ENCODE measurements at regions not wholly inside any gene's neighbourhood (a gene's known extent, or its start where the extent isn't known, plus 50 kb on each side); places are given as distances from the start of the nearest gene placed in this dataset.

GRCh38 chr12:66763467-66763866, 84.6 kb upstream of the GRIP1 start:
- no peaks in the 10 kb centered on the region for H3K9me3 ChIP-seq (ENCODE audit: control insufficient read depth, low read length)
- ATAC-seq (ENCODE audit: low FRiP score): no peak
- H3K4me1 ChIP-seq (ENCODE audit: control insufficient read depth in 1 of 2, insufficient read depth in 2 of 2, low read length in 2 of 2): no peaks in the 10 kb centered on the region
- no peak overlapping the region for H3K27ac ChIP-seq (ENCODE audit: low read depth in 1 of 2, low read length in 2 of 2)
- intact Hi-C loops (cut with DNase I): no loop called here
- H3K4me3 ChIP-seq (ENCODE audit: low read length in 2 of 2): no peak overlapping the region
- H3K36me3 ChIP-seq (ENCODE audit: control insufficient read depth in 1 of 2, insufficient read depth in 2 of 2, low read length in 1 of 2): no peaks in the 10 kb centered on the region
- H3K27me3 ChIP-seq (ENCODE audit: control insufficient read depth in 1 of 2, insufficient read depth in 2 of 2, low read length in 1 of 2): peaks cover 0 to 1% of the 10 kb centered on the region in 2 donors
- 67 to 73% methylated on average over 4 of the region's 4 CpGs for WGBS, 2 donors
- DNase-seq: no peak

- H3K27me3 ChIP-seq (ENCODE audit: control insufficient read depth in 1 of 2, insufficient read depth in 2 of 2, low read length in 1 of 2): peaks cover 0 to 1% of the 10 kb centered on the region in 2 donors
- no peak for ATAC-seq (ENCODE audit: low FRiP score)
- no peak overlapping the region for H3K4me3 ChIP-seq (ENCODE audit: low read length in 2 of 2)
- no peak overlapping the region for H3K27ac ChIP-seq (ENCODE audit: low read depth in 1 of 2, low read length in 2 of 2)
- 91 to 97% methylated on average over 1 of the region's 1 CpG for WGBS, 2 donors
- intact Hi-C loops (cut with DNase I): no loop called here
- DNase-seq: no peak
- no peaks in the 10 kb centered on the region for H3K4me1 ChIP-seq (ENCODE audit: control insufficient read depth in 1 of 2, insufficient read depth in 2 of 2, low read length in 2 of 2)
- H3K9me3 ChIP-seq (ENCODE audit: control insufficient read depth, low read length): no peaks in the 10 kb centered on the region
- no peaks in the 10 kb centered on the region for H3K36me3 ChIP-seq (ENCODE audit: control insufficient read depth in 1 of 2, insufficient read depth in 2 of 2, low read length in 1 of 2)
These were observed 86.3 kb upstream of the GRIP1 start for GRCh38 chr12:66765204-66765603.

- ATAC-seq (ENCODE audit: low FRiP score) (no peak), DNase-seq (no peak)
- intact Hi-C loops (cut with DNase I): no loop called here
- H3K27me3 ChIP-seq (ENCODE audit: control insufficient read depth in 1 of 2, insufficient read depth in 2 of 2, low read length in 1 of 2): peaks cover 0 to 1% of the 10 kb centered on the region in 2 donors
- H3K4me1 ChIP-seq (ENCODE audit: control insufficient read depth in 1 of 2, insufficient read depth in 2 of 2, low read length in 2 of 2): no peaks in the 10 kb centered on the region
- no peaks in the 10 kb centered on the region for H3K9me3 ChIP-seq (ENCODE audit: control insufficient read depth, low read length)
- H3K4me3 ChIP-seq (ENCODE audit: low read length in 2 of 2): no peak overlapping the region
- WGBS, 2 donors: 78 to 84% methylated on average over 7 of the region's 7 CpGs
- H3K36me3 ChIP-seq (ENCODE audit: control insufficient read depth in 1 of 2, insufficient read depth in 2 of 2, low read length in 1 of 2): no peaks in the 10 kb centered on the region
- H3K27ac ChIP-seq (ENCODE audit: low read depth in 1 of 2, low read length in 2 of 2): no peak overlapping the region
These were observed 88.7 kb upstream of the GRIP1 start for GRCh38 chr12:66767536-66767935.

GRCh38 chr12:66768293-66768692, 89.4 kb upstream of the GRIP1 start:
- ATAC-seq (ENCODE audit: low FRiP score): no peak
- Histone ChIP-seq H3K27me3 (ENCODE audit: control insufficient read depth in 1 of 2, insufficient read depth in 2 of 2, low read length in 1 of 2) (peaks cover 0 to 1% of the 10 kb centered on the region in 2 donors), H3K9me3 (ENCODE audit: control insufficient read depth, low read length) (no peaks in the 10 kb centered on the region), H3K36me3 (ENCODE audit: control insufficient read depth in 1 of 2, insufficient read depth in 2 of 2, low read length in 1 of 2) (no peaks in the 10 kb centered on the region), H3K4me1 (ENCODE audit: control insufficient read depth in 1 of 2, insufficient read depth in 2 of 2, low read length in 2 of 2) (no peaks in the 10 kb centered on the region), H3K4me3 (ENCODE audit: low read length in 2 of 2) (no peak overlapping the region), H3K27ac (ENCODE audit: low read depth in 1 of 2, low read length in 2 of 2) (no peak overlapping the region)
- intact Hi-C loops (cut with DNase I): no loop called here
- WGBS, 2 donors: 90 to 95% methylated on average over 5 of the region's 5 CpGs
- no peak for DNase-seq

- H3K27me3 ChIP-seq (ENCODE audit: control insufficient read depth in 1 of 2, insufficient read depth in 2 of 2, low read length in 1 of 2): no peaks in the 10 kb centered on the region
- H3K27ac ChIP-seq (ENCODE audit: low read depth in 1 of 2, low read length in 2 of 2): no peak overlapping the region
- no peaks in the 10 kb centered on the region for H3K4me1 ChIP-seq (ENCODE audit: control insufficient read depth in 1 of 2, insufficient read depth in 2 of 2, low read length in 2 of 2)
- no peak for ATAC-seq (ENCODE audit: low FRiP score)
- H3K36me3 ChIP-seq (ENCODE audit: control insufficient read depth in 1 of 2, insufficient read depth in 2 of 2, low read length in 1 of 2): no peaks in the 10 kb centered on the region
- no peak overlapping the region for H3K4me3 ChIP-seq (ENCODE audit: low read length in 2 of 2)
- peaks cover 1% of the 10 kb centered on the region for H3K9me3 ChIP-seq (ENCODE audit: control insufficient read depth, low read length)
- no peak for DNase-seq
- intact Hi-C loops (cut with DNase I): no loop called here
These were observed 96.1 kb upstream of the GRIP1 start for GRCh38 chr12:66774929-66775328.

- no peak overlapping the region for H3K4me3 ChIP-seq (ENCODE audit: low read length in 2 of 2)
- no peak overlapping the region for H3K27ac ChIP-seq (ENCODE audit: low read depth in 1 of 2, low read length in 2 of 2)
- no peak for DNase-seq
- H3K36me3 ChIP-seq (ENCODE audit: control insufficient read depth in 1 of 2, insufficient read depth in 2 of 2, low read length in 1 of 2): no peaks in the 10 kb centered on the region
- 27 to 36% methylated on average over 4 of the region's 4 CpGs for WGBS, 2 donors
- H3K4me1 ChIP-seq (ENCODE audit: control insufficient read depth in 1 of 2, insufficient read depth in 2 of 2, low read length in 2 of 2): no peaks in the 10 kb centered on the region
- H3K9me3 ChIP-seq (ENCODE audit: control insufficient read depth, low read length): peaks cover 1% of the 10 kb centered on the region
- H3K27me3 ChIP-seq (ENCODE audit: control insufficient read depth in 1 of 2, insufficient read depth in 2 of 2, low read length in 1 of 2): no peaks in the 10 kb centered on the region
- intact Hi-C loops (cut with DNase I): no loop called here
- no peak for ATAC-seq (ENCODE audit: low FRiP score)
These were observed 97.0 kb upstream of the GRIP1 start for GRCh38 chr12:66775871-66776270.

GRCh38 chr12:66776974-66777373, 98.1 kb upstream of the GRIP1 start:
- H3K27ac ChIP-seq (ENCODE audit: low read depth in 1 of 2, low read length in 2 of 2): no peak overlapping the region
- WGBS, 2 donors: 71 to 81% methylated on average over 2 of the region's 2 CpGs
- H3K4me1 ChIP-seq (ENCODE audit: control insufficient read depth in 1 of 2, insufficient read depth in 2 of 2, low read length in 2 of 2): no peaks in the 10 kb centered on the region
- no peaks in the 10 kb centered on the region for H3K36me3 ChIP-seq (ENCODE audit: control insufficient read depth in 1 of 2, insufficient read depth in 2 of 2, low read length in 1 of 2)
- intact Hi-C loops (cut with DNase I): no loop called here
- ATAC-seq (ENCODE audit: low FRiP score) (peak; percentile 29), DNase-seq (no peak)
- H3K9me3 ChIP-seq (ENCODE audit: control insufficient read depth, low read length): peaks cover 1% of the 10 kb centered on the region
- no peak overlapping the region for H3K4me3 ChIP-seq (ENCODE audit: low read length in 2 of 2)
- H3K27me3 ChIP-seq (ENCODE audit: control insufficient read depth in 1 of 2, insufficient read depth in 2 of 2, low read length in 1 of 2): no peaks in the 10 kb centered on the region

- H3K4me1 ChIP-seq (ENCODE audit: control insufficient read depth in 1 of 2, insufficient read depth in 2 of 2, low read length in 2 of 2): no peaks in the 10 kb centered on the region
- ATAC-seq (ENCODE audit: low FRiP score) (no peak), DNase-seq (no peak)
- WGBS, 2 donors: 88 to 89% methylated on average over 3 of the region's 3 CpGs
- no peak overlapping the region for H3K4me3 ChIP-seq (ENCODE audit: low read length in 2 of 2)
- H3K27me3 ChIP-seq (ENCODE audit: control insufficient read depth in 1 of 2, insufficient read depth in 2 of 2, low read length in 1 of 2): no peaks in the 10 kb centered on the region
- H3K36me3 ChIP-seq (ENCODE audit: control insufficient read depth in 1 of 2, insufficient read depth in 2 of 2, low read length in 1 of 2): no peaks in the 10 kb centered on the region
- no peak overlapping the region for H3K27ac ChIP-seq (ENCODE audit: low read depth in 1 of 2, low read length in 2 of 2)
- H3K9me3 ChIP-seq (ENCODE audit: control insufficient read depth, low read length): peaks cover 1% of the 10 kb centered on the region
- intact Hi-C loops (cut with DNase I): no loop called here
These were observed 100.6 kb upstream of the GRIP1 start for GRCh38 chr12:66779466-66779865.

- Histone ChIP-seq H3K27me3 (ENCODE audit: control insufficient read depth in 1 of 2, insufficient read depth in 2 of 2, low read length in 1 of 2) (no peaks in the 10 kb centered on the region), H3K4me1 (ENCODE audit: control insufficient read depth in 1 of 2, insufficient read depth in 2 of 2, low read length in 2 of 2) (no peaks in the 10 kb centered on the region), H3K27ac (ENCODE audit: low read depth in 1 of 2, low read length in 2 of 2) (no peak overlapping the region), H3K9me3 (ENCODE audit: control insufficient read depth, low read length) (no peaks in the 10 kb centered on the region), H3K4me3 (ENCODE audit: low read length in 2 of 2) (no peak overlapping the region), H3K36me3 (ENCODE audit: control insufficient read depth in 1 of 2, insufficient read depth in 2 of 2, low read length in 1 of 2) (no peaks in the 10 kb centered on the region)
- intact Hi-C loops (cut with DNase I): no loop called here
- 73 to 77% methylated on average over 4 of the region's 4 CpGs for WGBS, 2 donors
- DNase-seq (no peak), ATAC-seq (ENCODE audit: low FRiP score) (no peak)
These were observed 107.8 kb upstream of the GRIP1 start for GRCh38 chr12:66786531-66787308.
